Uterus (tissue), 3 donors: ENCODE measurements at regions not wholly inside any gene's neighbourhood (a gene's known extent, or its start where the extent isn't known, plus 50 kb on each side); places are given as distances from the start of the nearest gene placed in this dataset.

Experiments
- DNase-seq, 2 donors: peaks; one replicate each; pipeline ENCODE4 v3.0.0-alpha.2; 2019 to 2020
- H3K27ac ChIP-seq, 2 donors: fragments of 200-600 bp; sonication (generic); 1 replicate in 1 of 2; 2 replicates in 1 of 2; pipeline ENCODE4 v1.5.1; 2016 to 2018
- H3K27me3 ChIP-seq, 2 donors: fragments of 200-600 bp; sonication (generic); one replicate each; pipeline ENCODE4 v1.5.1; 2018 to 2019; ENCODE audit warnings: control low read depth in 1 of 2
- H3K36me3 ChIP-seq, 2 donors: fragments of 200-600 bp; sonication (generic); one replicate each; pipeline ENCODE4 v1.5.1; 2019; ENCODE audit warnings: control low read depth in 1 of 2
- H3K4me1 ChIP-seq, 2 donors: fragments of 200-600 bp; sonication (generic); one replicate each; pipeline ENCODE4 v1.5.1; 2018 to 2019; ENCODE audit warnings: control low read depth in 1 of 2
- H3K4me3 ChIP-seq, 2 donors: fragments of 200-600 bp; sonication (generic); 1 replicate in 1 of 2; 2 replicates in 1 of 2; pipeline ENCODE4 v1.5.1; 2018 to 2019; ENCODE audit warnings: mild to moderate bottlenecking in 1 of 2
- H3K9me3 ChIP-seq, 2 donors: fragments of 200-600 bp; sonication (generic); one replicate each; pipeline ENCODE4 v1.5.1; 2019; ENCODE audit warnings: control low read depth in 1 of 2
- POLR2A ChIP-seq, 2 donors: fragments of 450-650 bp; IDR thresholded peaks; one replicate each; pipeline ENCODE4 v1.6.1; 2016; ENCODE audit warnings: antibody characterized with exemption in 2 of 2, mild to moderate bottlenecking in 1 of 2, moderate library complexity in 1 of 2
- intact Hi-C: fragments of 100-400 bp; cut with DNase I; formaldehyde crosslinking; loops from one replicate; pipeline ENCODE4 v1.15.1; 2023; ENCODE audit warnings: low total_unique reads
- TF ChIP-seq, protein P1 (sequence below), 4 experiments: fragments of 200-600 bp in 2 of 4; fragments of 450-650 bp in 2 of 4; sonication (generic) in 2 of 4; IDR thresholded peaks; one replicate each; pipeline ENCODE4 v1.5.1; 2016 to 2019; ENCODE audit warnings: antibody characterized with exemption in 4 of 4, mild to moderate bottlenecking in 2 of 4, moderate library complexity in 1 of 4
- donor health status: DM: yes; HTN: yes; CAD: no.

- no peak for DNase-seq
- H3K27me3 ChIP-seq = no peaks in the 10 kb centered on the region
- no peaks in the 10 kb centered on the region for H3K36me3 ChIP-seq
- TF ChIP-seq, protein P1, sequence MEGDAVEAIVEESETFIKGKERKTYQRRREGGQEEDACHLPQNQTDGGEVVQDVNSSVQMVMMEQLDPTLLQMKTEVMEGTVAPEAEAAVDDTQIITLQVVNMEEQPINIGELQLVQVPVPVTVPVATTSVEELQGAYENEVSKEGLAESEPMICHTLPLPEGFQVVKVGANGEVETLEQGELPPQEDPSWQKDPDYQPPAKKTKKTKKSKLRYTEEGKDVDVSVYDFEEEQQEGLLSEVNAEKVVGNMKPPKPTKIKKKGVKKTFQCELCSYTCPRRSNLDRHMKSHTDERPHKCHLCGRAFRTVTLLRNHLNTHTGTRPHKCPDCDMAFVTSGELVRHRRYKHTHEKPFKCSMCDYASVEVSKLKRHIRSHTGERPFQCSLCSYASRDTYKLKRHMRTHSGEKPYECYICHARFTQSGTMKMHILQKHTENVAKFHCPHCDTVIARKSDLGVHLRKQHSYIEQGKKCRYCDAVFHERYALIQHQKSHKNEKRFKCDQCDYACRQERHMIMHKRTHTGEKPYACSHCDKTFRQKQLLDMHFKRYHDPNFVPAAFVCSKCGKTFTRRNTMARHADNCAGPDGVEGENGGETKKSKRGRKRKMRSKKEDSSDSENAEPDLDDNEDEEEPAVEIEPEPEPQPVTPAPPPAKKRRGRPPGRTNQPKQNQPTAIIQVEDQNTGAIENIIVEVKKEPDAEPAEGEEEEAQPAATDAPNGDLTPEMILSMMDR (IDR thresholded peaks at IDR 0.05) = no peak
- no peak for TF ChIP-seq POLR2A (IDR thresholded peaks at IDR 0.05)
- no peak overlapping the region for H3K27ac ChIP-seq
- no peaks in the 10 kb centered on the region for H3K9me3 ChIP-seq
- H3K4me3 ChIP-seq = no peak overlapping the region
- intact Hi-C loops = no loop called here
- H3K4me1 ChIP-seq = no peaks in the 10 kb centered on the region
Measured at GRCh38 chr7:41788556-41788955, 85.7 kb upstream of the INHBA start.

DNA sequence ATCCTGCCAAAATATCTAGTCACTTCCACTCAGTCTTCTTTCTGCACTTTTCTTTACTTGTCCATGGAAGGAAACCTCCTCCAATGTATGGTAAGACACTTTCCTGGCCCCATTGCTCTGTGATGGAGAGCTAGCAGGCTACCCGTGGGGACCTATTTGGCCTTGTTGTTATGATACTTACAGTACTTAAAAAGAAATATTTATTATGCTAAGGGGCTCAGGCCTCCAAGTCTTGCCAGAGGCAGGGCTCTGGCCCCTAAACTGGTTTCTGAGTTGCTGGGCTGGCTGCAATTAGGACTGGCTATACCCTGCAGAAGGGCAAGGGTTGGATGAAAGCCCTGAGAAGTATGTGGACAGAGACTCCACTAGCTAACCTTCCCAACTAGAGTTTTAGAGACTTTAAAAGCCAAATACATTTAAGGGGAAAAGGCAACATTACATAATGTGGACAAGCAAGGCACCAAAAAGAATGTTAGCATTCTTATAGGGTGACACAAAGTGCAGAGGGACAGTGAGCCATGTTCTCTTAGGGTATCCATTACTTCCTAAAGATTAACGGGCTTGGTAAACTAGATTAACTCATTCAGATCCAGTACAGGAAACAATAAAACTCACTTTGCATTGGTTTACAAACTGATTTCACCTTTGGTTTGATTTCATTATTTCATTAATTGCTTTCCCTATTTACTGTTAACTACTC, 84.9 kb upstream of the INHBA start:
- Histone ChIP-seq H3K4me3 (no peak overlapping the region), H3K9me3 (no peaks in the 10 kb centered on the region), H3K27ac (no peak overlapping the region), H3K4me1 (no peaks in the 10 kb centered on the region), H3K27me3 (no peaks in the 10 kb centered on the region), H3K36me3 (no peaks in the 10 kb centered on the region)
- no peak for TF ChIP-seq POLR2A (IDR thresholded peaks at IDR 0.05)
- TF ChIP-seq, protein P1 (IDR thresholded peaks at IDR 0.05) = no peak
- no peak for DNase-seq
- intact Hi-C loops = no loop called here

GRCh38 chr7:41786944-41787343, 84.1 kb upstream of the INHBA start:
- no peak for DNase-seq
- H3K36me3 ChIP-seq = no peaks in the 10 kb centered on the region
- H3K4me1 ChIP-seq = no peaks in the 10 kb centered on the region
- intact Hi-C loops = no loop called here
- H3K27me3 ChIP-seq = no peaks in the 10 kb centered on the region
- H3K27ac ChIP-seq = no peak overlapping the region
- no peaks in the 10 kb centered on the region for H3K9me3 ChIP-seq
- TF ChIP-seq POLR2A (IDR thresholded peaks at IDR 0.05) = no peak
- TF ChIP-seq, protein P1 (IDR thresholded peaks at IDR 0.05) = no peak
- no peak overlapping the region for H3K4me3 ChIP-seq

DNA sequence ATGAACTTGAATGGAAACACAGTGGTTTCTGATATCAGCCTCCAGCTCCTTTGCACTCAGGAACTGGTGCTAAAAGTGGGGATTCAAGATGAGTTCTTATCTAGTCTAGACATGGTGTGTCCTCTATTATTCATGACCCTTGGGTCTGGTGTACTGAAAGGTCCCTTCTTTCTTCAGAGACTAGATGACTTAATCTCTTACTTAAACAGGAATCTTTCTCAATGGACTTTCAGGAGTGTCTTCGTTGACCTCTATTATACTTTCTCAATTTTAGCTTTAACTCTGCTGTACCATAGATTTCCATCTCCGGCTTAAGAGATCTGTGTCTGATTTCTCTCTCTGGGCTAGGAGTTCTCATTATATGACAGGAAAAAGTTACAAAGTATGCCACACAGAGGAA, 83.5 kb upstream of the INHBA start:
- no peaks in the 10 kb centered on the region for H3K36me3 ChIP-seq
- TF ChIP-seq, protein P1 (IDR thresholded peaks at IDR 0.05) = no peak
- no peak for TF ChIP-seq POLR2A (IDR thresholded peaks at IDR 0.05)
- H3K27ac ChIP-seq = no peak overlapping the region
- no peaks in the 10 kb centered on the region for H3K4me1 ChIP-seq
- no peaks in the 10 kb centered on the region for H3K27me3 ChIP-seq
- DNase-seq = no peak
- no peaks in the 10 kb centered on the region for H3K9me3 ChIP-seq
- intact Hi-C loops = no loop called here
- H3K4me3 ChIP-seq = no peak overlapping the region

GRCh38 chr7:41785840-41786239, 83.0 kb upstream of the INHBA start:
- Histone ChIP-seq H3K4me1 (no peaks in the 10 kb centered on the region), H3K36me3 (no peaks in the 10 kb centered on the region), H3K27ac (no peak overlapping the region), H3K27me3 (no peaks in the 10 kb centered on the region), H3K4me3 (no peak overlapping the region), H3K9me3 (no peaks in the 10 kb centered on the region)
- no peak for DNase-seq
- intact Hi-C loops = no loop called here
- TF ChIP-seq POLR2A (IDR thresholded peaks at IDR 0.05) = no peak
- TF ChIP-seq, protein P1 (IDR thresholded peaks at IDR 0.05) = no peak
